ENCODE measurements at regions not wholly inside any gene's neighbourhood (a gene's known extent, or its start where the extent isn't known, plus 50 kb on each side); places are given as distances from the start of the nearest gene placed in this dataset.

GRCh38 chr9:82552784-82553183, 510.2 kb downstream of the RASEF start:
- no peak for DNase-seq (ENCODE audit: low spot score)

GRCh38 chr9:82553654-82554366, 509.1 kb downstream of the RASEF start:
- DNase-seq (ENCODE audit: low spot score), result no peak

DNA sequence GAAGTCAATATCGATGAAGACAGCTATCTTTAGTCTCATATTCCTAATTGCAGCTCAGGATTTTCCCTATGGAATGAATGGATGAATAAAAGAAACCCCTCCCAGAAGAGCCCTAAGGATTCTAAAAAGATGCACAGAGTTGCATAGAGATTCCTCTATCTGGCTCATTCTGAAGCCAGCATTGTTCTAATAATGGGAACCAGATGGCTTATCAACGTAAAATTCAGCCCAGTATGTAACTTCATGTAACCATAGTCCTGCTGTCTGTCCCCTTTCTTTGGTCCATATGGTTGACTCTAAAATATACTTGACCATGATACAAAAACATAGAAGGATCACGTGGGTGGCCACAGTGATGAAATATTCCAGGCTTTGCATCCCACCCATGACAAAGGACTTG, 508.6 kb downstream of the RASEF start:
- no peak for DNase-seq (ENCODE audit: low spot score)

DNA sequence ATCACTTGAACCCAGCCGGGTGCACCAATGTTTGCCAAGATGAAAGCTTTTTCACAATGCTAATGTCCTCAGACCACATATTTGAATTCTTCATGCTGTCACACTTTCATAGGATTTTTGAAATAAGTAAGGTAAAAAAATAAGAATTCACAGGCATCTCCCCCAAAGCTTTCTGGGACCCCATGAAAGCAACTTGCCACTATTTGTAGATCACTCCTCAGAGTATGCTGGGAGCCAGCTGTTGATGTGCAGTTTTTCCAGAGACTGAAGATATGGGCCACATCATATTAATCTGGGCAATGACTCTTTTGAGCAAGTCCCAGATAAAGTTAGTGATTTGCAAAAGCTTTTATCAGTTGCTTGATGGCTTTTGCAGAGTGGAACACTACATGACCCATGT, 507.9 kb downstream of the RASEF start:
- no peak for DNase-seq (ENCODE audit: low spot score)

DNA sequence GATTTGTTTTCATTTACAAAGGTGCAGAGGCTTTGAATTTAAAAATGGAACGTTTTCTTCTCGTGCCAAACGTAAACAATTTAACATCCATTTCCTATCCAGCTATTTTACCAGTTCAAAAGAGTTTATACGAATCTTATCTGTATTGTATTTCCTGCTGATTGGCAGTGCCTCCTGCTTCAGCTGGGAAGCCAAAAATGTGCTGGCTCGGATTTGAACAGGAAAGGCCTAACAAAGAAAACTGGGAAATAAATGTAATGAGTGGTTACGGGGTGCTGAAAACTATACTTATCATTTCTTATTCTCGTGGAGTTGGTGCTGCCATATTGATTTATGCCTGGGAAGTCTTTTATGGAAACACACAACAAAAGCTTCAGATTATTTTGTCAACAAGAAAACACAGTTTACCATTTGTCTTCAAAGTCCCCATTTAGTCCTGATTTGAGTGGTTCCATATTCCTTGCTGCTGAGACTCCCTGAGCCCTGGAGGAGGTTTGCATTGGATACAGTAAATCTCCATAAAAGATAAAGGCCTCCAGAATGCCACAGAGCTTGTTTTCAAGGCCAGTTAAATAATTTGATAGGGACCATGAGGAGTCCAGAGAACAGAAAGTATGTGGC, 507.4 kb downstream of the RASEF start:
- DNase-seq (ENCODE audit: low spot score), result no peak

DNA sequence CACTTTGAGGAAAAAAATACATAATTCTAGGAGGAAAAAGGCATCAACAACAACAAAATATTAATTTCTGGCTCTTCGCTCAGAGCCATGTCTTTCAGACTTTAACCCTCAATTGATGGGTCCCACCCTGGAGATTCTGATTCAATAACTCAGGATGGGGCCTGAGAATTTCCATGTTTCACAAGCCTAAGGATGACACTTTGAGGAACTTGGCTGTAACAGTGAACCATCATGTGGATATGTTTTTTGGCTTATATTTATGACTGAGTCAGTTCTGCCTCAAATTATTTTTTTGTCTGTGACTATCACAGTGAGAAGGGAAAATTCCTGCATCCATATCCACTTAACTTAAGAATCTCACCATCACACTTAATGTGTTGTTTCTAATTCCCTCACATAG, 504.6 kb downstream of the RASEF start:
- DNase-seq (ENCODE audit: low spot score), result no peak

DNA sequence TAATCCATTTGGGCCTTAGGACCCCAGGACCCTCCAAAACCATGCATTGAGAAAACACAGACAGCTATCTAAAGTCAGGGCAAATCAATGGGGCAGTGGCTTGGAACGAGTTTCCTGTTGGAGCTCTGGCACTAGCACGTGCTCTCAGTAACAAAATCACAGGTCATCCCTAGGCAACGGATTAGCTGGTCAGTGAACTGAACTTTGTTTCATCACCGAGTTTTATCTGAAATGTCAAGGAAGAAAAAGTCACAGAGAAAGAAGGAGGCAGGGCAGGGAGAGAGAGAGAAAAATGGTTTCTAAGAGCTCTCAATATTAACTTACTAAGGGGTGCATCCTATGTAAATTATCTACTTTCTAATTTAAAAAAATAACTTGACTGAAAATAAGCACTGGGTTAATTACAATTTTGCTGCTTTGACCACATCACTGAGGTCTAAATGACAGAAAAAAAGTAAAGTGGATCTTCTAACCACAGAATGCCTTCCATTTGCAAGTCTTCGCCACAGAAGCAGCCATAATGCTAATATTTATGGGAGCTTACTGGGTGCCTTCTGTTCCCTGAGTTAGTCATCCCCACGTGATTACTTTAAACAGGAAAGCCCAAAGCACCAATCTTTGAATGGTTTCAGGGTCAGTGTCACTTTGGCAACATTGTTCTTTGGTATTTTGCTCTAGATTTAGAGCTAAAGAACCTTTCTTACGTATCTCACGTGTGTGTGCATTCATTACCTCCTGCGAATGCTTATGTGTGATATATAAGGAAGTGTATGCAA, 503.9 kb downstream of the RASEF start:
- no peak for DNase-seq (ENCODE audit: low spot score)

DNA sequence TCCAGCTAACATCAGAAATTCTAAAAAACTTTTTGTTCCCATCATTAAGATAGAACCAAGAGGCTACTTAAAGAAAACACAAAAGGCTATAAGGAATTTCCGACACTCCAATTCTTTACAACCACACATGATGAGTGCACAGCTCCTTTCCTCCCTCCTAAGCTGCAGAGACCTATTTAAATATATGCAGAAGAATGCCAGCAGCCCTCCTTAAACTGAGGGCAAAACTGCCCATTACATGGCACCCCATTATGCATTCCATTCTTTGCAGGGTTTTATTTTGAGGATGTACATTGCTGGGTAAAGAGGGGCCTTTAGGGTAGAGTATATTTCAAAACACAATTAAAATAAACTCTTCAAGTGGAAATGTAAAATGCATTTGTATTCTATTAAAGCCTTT, 502.9 kb downstream of the RASEF start:
- no peak for DNase-seq (ENCODE audit: low spot score)

DNA sequence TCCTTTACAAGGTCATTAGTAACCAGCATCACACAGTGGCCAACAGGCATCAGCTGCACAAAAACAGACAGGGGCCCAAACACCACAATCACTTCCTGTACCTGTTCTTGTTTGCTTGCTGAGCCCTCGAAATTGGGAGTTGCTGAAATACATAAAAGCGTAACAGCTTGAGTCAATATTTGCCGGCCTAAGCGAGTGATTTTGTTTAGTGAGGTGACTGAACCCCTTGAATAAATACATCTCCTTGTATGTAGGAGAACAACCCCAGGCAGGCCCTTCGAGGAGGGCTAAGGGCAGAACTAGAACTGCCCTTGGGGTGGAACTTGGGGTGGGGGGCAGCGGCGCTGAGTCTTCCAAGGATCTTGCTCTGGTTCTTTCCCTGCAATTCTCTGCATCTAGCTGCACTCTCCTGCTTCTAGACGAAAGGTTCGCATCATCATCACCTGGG, 502.5 kb downstream of the RASEF start:
- no peak for DNase-seq (ENCODE audit: low spot score)

- no peak for DNase-seq (ENCODE audit: low spot score)
These were observed 499.8 kb downstream of the RASEF start for GRCh38 chr9:82563094-82563493.

DNA sequence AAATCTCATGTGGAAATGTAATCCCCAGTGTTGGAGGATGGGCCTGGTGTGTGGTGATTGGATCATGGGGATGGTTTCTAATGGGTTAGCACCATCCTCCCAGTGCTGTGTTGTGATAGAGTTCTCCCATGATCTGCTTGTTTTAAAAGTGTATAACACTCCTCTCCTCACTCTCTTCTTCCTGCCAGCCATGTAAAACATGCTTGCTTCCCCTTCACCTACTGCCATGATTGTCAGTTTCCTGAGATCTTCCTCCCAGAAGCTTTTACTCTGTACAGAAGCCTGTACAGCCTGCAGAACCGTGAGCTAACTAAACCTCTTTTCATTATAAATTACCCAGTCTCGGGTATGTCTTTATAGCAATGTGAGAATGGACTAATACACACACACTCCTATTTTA, 499.1 kb downstream of the RASEF start:
- DNase-seq (ENCODE audit: low spot score), result no peak

- no peak for DNase-seq (ENCODE audit: low spot score)
These were observed 497.6 kb downstream of the RASEF start for GRCh38 chr9:82565188-82565969.

- DNase-seq (ENCODE audit: low spot score), result no peak
These were observed 495.0 kb downstream of the RASEF start for GRCh38 chr9:82567953-82568352.

DNA sequence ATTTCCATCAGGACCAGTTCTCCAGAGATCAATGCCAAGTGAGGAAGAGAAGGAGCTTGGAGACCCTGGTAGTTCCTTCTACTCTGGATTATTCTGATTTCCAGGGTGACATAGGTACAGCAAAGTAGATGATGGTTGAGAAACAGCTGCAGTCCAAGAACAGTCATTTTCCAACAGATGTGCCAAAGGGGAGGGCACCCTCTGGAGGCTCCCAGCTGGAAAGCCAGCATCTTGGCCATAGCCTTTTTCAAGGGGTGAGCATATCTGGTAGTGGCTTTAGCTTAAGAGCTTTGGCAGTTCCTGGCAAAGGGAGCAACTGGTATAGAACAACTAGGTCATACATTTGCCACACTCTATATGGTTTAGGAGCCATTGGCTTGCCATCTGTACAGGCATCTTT, 492.7 kb downstream of the RASEF start:
- no peak for DNase-seq (ENCODE audit: low spot score)

GRCh38 chr9:82571540-82571939, 491.4 kb downstream of the RASEF start:
- DNase-seq (ENCODE audit: low spot score), result no peak

DNA sequence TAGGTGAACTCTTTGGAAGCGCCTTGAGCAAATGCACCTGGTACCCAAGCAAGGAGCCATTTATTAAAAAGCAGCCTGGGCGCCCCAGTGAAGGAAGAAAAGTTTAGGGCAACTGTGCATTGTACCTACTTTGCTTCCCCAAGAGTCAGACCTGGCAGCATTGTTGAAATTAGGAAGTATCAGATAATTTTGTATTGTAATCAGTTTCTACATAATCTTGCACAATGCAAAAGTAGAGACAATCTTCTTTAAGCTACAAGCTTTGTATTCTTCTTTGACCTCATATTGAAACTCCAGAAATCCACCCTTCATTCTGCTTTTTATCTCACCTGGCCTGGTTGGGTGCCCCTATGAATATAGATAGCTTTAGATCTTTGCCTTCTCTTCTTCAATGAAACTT, 490.8 kb downstream of the RASEF start:
- DNase-seq (ENCODE audit: low spot score), result no peak

GRCh38 chr9:82574911-82575310, 488.0 kb downstream of the RASEF start:
- DNase-seq (ENCODE audit: low spot score), result no peak

DNA sequence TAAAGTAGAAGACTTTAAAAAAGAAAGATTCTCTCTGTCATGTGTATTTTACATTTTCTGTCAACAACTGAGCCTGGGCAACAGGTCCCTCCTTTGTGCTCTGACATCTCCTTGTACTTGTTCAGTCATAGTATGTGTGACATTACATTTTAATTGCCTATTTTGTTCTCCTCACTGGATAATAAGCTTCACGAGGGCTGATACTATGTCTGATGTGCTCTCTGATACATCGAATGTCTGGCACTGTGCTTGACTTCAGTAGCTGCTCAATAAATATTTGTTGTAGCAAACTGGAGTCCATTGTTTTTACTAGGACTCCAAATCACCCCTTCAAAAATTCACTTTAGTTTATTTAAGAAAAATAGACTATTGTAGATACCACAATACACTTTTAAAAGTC, 482.0 kb downstream of the RASEF start:
- DNase-seq (ENCODE audit: low spot score), result no peak

DNA sequence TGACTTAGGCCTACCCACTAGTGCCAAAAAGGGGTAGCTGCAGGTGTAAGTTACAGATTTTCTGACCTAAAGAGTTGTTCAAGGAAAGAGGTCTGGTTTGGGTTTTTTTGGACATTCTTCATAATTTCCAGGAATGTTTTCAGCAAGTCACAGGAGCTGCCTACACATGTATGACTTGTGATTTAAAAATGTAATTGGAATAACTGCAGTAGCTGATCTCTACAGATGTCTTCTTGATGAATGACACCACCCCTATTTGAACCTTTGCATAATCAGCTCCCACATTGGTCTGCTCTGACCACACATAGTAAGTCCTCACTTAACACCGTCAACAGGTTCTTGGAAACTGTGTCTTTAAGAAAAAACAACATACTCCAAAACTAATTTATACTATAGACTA, 481.4 kb downstream of the RASEF start:
- no peak for DNase-seq (ENCODE audit: low spot score)

DNA sequence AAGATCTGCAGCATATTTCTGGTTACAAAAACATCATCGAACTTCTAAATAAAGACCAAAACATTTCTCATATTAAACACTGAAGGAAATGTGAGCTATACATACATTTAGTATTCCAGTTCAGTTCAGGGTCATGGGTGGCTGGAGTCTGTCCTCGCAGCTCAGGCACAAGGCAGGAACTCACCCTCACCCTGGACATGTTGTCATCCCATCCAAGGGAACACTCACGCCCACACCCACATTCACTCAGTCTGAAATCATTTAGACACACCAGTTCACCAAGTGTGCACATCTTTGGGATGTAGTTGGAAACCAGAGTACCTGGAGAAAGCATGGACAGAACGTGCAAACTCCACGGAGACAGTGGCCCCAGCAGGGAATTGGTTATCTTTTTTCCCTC, 481.0 kb downstream of the RASEF start:
- DNase-seq (ENCODE audit: low spot score), result no peak

DNA sequence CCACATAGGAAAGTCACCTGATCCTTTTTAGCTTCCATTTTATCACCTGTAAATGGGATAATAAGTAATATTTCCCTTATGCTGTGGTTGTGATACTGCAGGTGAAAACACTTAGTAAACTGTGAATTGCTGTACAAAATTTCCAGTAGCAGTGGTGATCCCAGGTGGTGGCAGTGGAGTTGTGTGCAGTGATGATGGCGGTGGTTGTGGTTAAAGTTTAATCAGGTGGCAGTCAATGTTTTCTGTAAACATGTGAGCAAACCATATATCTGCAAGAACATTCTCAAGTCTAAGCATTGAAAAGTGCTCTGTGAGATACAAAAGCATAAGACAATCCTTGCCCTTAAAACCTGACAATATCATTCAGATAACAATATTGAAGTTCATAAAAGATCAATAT, 480.2 kb downstream of the RASEF start:
- DNase-seq (ENCODE audit: low spot score), result no peak

GRCh38 chr9:82583524-82583923, 479.4 kb downstream of the RASEF start:
- no peak for DNase-seq (ENCODE audit: low spot score)

Measured in CD4-positive, alpha-beta T cell treated with Interleukin-15 for 4 hours (primary cell).